Testis (tissue), 2 donors: ENCODE measurements at regions not wholly inside any gene's neighbourhood (a gene's known extent, or its start where the extent isn't known, plus 50 kb on each side); places are given as distances from the start of the nearest gene placed in this dataset.

Source experiments
- POLR2A ChIP-seq: fragments of 450-650 bp; IDR thresholded peaks from one replicate; pipeline ENCODE4 v1.6.1; 2017; ENCODE audit warnings: antibody characterized with exemption, mild to moderate bottlenecking, moderate library complexity
- TF ChIP-seq, protein P1 (sequence below), 3 experiments: fragments of 450-650 bp in 2 of 3; fragments of 200-600 bp in 1 of 3; sonication (generic) in 1 of 3; IDR thresholded peaks; one replicate each; pipeline ENCODE4 v1.5.1; 2016 to 2019; ENCODE audit warnings: antibody characterized with exemption in 3 of 3, mild to moderate bottlenecking in 2 of 3, moderate library complexity in 1 of 3

DNA sequence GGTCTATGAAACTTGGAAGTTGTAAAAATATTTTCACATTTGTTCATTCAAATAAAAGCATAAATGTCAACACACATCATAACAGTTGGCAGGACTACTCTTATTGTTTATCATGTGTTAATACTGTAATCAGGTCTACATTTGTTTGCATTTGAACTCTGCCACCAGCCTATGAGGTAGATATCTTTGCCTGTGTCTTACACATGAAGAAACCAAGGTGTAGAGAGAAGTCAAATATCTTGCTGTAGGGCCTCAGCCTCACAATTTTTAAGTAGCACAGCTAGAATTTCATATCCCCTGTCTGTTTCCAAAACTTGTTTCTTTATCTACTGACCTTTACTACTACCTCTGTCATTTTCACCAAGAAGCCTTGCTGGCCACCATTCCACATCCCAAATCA lies 161.9 kb downstream of the ZIC4 start:
- no peak for TF ChIP-seq POLR2A
- TF ChIP-seq, protein P1, sequence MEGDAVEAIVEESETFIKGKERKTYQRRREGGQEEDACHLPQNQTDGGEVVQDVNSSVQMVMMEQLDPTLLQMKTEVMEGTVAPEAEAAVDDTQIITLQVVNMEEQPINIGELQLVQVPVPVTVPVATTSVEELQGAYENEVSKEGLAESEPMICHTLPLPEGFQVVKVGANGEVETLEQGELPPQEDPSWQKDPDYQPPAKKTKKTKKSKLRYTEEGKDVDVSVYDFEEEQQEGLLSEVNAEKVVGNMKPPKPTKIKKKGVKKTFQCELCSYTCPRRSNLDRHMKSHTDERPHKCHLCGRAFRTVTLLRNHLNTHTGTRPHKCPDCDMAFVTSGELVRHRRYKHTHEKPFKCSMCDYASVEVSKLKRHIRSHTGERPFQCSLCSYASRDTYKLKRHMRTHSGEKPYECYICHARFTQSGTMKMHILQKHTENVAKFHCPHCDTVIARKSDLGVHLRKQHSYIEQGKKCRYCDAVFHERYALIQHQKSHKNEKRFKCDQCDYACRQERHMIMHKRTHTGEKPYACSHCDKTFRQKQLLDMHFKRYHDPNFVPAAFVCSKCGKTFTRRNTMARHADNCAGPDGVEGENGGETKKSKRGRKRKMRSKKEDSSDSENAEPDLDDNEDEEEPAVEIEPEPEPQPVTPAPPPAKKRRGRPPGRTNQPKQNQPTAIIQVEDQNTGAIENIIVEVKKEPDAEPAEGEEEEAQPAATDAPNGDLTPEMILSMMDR (IDR thresholded peaks at IDR 0.05) = no peak
